HG03439 (cell line): ENCODE measurements at regions not wholly inside any gene's neighbourhood (a gene's known extent, or its start where the extent isn't known, plus 50 kb on each side); places are given as distances from the start of the nearest gene placed in this dataset.

Experiments
- ATAC-seq: cut with Tn5 transposase; IDR thresholded peaks from one replicate; pipeline ENCODE4 v1.9.1; 2021; ENCODE audit warnings: mild to moderate bottlenecking, moderate library complexity; ENCODE audit not compliant: unreplicated experiment

DNA sequence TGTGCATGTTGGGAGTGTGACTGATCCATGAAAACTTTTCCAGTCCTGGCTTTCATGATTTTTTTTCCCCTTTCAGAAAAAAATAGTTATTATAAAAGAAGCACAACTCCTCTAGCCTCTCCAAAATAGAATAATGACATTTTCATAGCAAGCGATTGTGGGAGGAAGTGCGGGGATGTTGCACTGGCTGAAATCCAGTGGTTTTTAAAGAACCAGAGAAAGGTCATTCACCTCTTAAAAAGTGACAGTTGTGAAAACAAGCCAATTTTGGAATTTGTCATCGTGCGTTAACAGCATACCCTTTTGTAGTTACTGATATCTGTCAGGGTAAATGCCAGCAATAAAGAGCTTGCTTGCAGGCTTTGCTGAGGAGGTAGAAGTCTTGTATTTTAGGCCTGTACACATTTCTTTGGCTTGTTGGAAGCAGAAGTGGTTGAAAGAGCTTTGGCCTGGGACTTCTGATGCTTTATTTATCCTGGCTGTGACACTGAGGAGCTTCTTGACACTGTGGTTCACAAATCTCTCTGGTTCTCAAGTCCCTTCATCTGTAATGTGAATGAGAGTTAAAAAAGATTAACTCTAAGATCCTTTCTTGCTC, 545.9 kb downstream of the REEP3 start:
- ATAC-seq: no peak

DNA sequence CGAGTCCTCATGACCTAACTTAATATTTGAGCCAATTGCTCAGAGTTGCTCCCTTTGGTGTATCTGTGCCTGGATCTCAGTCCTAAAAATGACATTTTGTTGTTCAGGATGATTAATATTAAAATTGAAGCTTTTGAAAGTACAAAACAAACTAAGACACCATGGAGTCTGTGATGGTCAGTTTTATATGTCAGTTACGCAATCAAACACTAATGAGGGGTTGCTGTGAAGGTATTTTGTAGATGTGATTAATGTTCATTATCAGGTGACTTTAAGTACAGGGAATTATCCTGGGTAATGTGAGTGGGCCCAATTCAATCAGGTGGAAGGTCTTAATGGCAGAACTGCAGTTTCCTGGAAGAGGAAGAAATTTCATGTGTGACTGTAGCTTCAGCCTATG, 546.7 kb downstream of the REEP3 start:
- ATAC-seq: no peak

DNA sequence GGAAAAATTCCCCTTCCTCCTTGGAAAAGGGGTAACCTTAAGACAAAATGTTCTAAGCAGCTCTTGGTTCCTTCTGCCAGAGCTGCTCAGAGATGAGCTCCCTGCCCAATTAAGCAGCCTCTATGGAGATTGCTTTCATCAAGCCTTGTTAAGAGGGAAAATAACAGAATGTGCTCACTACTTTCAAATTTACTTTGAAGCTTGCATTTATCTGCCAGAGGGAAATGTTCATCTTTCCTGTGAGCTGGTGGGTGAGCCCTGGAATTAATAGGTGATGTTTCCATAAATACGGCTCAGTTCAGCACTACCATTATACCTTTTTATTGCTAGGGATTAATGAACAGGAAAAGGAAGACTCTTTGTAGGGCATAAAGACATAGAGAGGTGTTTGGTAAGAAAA, 549.0 kb downstream of the REEP3 start:
- ATAC-seq: no peak

DNA sequence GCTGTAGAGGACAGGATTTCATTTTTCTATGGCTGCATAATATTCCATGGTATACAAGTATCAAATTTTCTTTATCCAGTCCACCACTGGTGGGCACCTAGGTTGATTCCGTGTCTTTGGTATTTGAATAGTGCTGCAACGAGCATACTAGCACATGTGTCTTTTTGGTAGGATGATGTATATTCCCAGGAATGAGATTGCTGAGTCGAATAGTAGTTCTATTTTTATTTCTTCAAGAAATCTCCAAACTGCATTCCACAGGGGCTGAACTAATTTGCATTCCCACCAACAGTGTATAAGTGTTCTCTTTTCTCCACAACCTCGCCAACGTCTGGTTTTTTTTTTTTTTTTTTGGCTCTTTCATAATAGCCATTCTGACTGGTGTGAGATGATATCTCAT, 550.0 kb downstream of the REEP3 start:
- ATAC-seq: no peak

- ATAC-seq: no peak
Measured at GRCh38 chr10:64075604-64076003, 554.4 kb downstream of the REEP3 start.

GRCh38 chr10:64076322-64076940, 555.2 kb downstream of the REEP3 start:
- no peak for ATAC-seq

DNA sequence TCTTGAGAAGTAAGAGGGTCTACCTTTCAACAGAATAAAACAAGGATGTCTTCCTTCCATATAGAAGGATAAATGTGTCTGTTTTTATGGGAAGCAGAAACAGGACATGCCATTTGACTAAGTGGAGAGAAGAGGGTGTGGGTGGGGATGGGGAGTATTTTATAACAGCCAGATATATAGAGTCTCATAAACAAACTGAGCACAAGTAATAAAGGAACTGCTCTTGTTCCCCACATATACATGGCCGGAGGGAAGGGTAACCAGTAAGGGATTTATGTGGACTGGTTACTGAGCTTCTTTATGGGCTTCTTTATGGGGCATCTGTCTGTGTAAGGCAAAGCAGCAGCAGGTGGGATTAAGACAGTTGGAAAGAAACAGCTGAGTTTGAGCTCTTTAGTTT, 558.1 kb downstream of the REEP3 start:
- no peak for ATAC-seq

DNA sequence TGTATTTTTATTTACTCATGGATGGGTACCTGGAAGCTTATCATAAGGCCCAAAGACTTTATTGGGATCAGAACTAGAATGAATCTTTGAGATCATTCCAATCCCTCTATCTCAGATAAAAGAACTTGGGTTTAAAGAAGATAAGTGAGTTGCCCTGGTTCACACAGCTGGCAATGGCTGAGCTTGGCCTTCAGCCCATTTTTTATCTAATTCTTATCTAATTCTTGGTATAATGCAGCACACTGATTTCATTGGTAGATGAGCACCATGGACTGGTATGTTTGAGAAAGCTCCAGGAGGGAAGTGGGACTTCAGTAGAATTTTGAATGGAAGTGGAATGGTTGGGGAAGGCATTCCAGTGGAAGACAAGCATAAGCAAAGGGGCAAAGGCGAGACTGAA, 558.9 kb downstream of the REEP3 start:
- no peak for ATAC-seq

DNA sequence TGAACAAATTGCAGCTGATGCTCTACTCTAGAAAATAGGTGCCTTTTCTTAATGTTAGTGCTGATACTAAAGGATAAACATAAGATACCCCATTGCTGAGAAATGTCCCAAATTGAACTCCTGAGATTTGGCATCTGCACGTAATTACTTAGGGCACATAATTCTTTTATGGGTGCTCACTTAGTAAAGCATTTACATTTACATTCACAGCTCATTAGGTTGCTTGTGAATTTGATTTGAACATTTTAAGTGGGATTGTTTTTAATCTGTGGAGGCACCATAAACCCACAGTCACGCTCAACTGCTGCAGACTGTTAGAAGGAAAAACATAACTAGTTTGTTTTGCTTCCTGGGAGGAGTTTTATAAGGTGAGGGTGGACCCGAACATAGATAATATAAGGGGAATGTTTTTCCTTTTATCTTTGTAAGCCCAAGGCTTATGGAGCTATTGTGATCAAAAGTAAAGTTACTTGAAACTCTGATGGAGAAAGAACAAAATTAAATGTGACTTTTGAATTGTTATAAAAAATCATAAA, 560.8 kb downstream of the REEP3 start:
- ATAC-seq: no peak

DNA sequence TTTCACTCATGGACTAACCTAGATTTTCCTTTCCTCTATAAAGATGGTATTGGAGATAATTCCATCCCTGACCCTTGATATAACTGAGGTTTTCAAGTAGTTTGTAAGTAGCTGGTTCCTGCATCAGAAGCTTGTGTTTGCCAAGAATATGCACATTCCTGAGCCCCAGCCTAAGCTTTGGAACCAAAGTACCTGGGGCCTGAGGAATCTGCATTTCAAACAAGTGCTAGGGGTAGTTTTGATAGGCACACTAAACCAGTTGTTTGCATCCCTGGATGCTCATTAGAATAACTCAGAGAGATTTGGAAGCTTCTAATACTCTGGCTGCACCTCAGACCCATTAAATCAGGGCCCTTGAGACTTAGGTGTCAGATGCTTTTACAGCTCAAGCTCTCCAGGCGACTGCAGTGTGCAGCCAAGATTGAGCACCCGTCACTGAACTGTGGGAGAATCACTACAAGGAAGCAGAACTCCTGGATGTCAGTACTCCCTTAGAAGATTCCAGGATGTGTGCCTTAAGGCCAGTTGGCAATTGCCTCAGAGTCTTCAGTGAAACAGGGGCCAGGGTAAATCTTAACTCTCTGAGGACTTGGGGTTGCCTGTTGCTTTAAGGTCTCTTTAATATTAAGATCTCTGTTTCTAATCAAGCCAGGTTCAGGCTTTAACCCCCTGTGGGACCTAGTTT, 565.0 kb downstream of the REEP3 start:
- no peak for ATAC-seq

- no peak for ATAC-seq
Measured at GRCh38 chr10:64089648-64090047, 568.4 kb downstream of the REEP3 start.

- no peak for ATAC-seq
Measured at GRCh38 chr10:64090865-64091264, 569.7 kb downstream of the REEP3 start.

DNA sequence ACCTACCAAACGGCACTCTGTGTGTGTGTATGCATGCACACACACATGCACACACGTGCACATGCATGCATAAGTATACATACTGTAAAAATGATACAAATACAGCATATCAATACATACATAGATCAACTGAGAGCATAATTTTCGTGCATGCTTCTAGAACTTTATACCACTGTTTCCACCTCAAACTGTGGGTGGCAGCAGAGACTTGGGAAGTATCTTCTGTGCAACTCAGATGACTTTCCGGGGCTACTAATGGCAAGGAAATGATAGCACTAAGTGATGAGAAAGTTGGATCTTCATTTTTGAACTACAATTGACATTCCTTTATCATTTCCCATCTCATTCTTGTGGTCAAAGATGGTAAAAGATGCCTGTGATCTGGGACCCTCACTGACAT, 570.7 kb downstream of the REEP3 start:
- ATAC-seq: no peak

DNA sequence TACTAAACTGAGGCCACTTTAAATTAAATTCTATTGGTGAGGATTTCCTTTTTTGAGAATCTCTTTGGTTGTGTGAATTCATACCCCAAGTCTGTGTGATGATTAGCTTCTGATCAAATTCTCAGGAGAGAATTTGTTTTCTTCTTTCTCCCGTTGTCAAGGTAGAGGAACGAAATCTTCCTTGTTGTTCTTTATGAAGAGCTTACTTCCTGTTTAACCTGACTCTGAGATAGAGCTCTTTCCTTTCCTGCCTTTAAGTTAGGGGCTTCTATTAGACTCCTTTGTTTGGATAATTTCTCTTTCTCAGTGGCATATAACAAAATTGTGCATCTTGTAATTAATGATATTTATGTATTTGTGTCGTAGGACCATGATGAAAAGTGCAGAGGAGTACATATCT, 572.1 kb downstream of the REEP3 start:
- ATAC-seq: no peak

DNA sequence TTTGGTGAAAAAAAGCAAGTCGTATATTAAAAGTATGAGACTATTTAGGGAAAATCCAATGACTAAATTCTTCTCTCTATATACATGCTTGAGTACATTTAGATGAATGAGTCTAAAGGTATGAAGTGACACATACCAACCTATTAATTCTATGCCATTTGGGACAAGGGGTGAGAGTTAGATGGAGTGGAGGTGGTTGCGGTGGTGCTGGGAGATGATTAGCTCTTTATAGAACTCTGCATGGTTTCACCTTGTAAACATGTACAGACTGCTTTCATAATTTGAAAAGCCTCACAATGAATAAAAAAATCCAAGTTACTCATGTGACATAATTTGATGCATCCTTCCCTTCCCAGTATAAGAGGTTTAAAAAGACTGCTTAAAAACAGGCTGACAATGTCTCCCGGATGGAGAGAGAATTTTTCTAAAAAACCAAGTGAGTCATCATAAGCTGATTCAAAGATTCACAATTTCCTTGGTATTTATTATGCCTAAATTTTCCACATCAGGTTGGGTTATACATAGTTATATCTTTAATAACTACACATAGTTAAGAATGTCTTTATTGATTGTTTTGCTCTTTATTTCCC, 572.8 kb downstream of the REEP3 start:
- ATAC-seq: no peak

DNA sequence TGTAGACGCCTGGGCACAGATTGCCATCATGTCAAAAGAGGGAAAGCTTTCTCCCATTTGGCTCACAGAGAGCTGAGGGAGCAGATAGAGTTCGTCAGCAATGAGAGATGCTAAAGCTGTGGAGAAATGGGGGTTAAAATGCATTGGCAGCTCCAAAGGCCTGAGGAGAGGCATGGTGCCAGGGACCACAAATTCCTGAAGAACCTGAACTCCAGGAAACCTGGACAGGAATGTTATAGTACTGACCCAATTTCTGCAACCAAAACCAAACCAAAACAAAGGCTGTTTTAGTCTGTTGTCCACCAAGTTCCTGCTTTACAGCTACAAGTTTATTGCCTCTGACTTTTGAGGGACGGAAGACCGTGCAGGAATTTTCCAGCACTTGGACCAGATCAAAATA, 575.7 kb downstream of the REEP3 start:
- no peak for ATAC-seq

- ATAC-seq: no peak
Measured at GRCh38 chr10:64097391-64098122, 576.4 kb downstream of the REEP3 start.

DNA sequence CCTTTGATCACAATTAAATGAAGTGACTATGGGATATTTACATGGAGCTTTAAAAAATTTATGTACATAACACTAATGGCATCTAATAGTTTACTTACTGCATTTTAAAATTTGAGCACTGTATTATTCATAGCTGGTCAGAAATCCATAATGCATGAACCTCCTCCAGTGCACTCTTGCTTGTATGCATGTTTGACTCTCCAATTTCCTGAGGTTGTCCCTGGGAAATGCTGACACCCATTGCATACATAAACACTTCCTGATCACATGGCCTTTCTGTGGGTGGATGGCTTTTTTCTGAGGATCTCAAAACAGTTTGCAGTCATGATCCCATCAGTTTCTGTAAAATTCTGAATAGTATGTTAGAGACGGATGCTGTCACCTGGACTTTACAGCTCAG, 577.8 kb downstream of the REEP3 start:
- ATAC-seq: no peak

DNA sequence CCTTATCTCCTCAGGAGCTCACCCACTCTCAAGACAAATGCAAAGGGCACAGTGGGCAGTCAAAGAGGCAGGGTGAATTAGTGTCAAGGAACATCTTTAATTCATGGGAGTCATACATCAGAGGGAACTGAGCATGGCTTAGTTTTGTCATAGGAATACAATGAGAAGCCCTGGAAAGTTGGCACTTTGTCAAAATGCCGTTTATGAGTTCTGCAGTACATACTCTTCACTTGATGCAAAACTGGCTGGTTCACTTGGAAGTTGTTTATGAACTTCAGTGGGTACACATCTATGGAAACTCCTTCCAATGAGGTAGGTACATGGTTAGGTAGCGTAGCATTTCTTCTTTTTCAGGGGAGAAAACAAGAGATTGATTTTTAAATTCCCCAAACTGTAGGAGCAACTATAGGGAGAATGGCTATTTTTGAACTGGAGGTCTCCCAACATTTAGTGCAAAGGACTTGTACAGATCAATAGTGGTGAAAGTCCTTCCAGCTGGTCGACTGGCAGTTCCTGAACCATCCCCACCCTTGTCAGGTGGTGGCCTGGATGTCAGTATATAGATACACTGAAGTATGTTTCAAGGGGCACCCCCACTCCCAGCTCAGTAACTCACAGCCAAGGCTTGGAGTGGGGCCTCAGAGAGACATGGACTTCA, 580.5 kb downstream of the REEP3 start:
- ATAC-seq: no peak

DNA sequence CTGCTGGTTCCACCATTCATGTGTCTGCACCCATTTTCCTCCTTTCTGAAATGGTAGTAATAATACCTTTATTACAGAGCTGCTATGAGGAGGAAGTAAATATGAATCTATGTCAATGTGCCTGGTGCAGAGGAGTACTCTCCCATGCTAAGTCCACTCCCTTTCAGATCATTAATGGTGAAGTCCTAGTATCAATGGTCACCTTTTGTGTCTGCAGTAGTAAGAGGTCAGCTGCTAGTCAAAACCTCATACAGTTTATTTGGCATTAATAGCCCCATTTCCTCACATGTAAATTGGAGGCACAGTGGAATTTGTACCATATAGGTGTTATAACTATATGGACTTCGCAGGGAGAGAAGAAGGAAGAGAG, 581.0 kb downstream of the REEP3 start:
- no peak for ATAC-seq

- no peak for ATAC-seq
Measured at GRCh38 chr10:64102916-64103315, 581.7 kb downstream of the REEP3 start.
